Caki2 (cell line): ENCODE measurements at regions not wholly inside any gene's neighbourhood (a gene's known extent, or its start where the extent isn't known, plus 50 kb on each side); places are given as distances from the start of the nearest gene placed in this dataset.

Experiments
- DNase-seq: peaks from one replicate; pipeline ENCODE4 v3.0.0-alpha.2; 2015; ENCODE audit warnings: low read depth
- in situ Hi-C: cut with HindIII; loops from 2 replicates; pipeline ENCODE4 v1.10.0; 2016; ENCODE audit warnings: low sequenced_read_pairs, low pct_unique_long_range_greater_than_20kb, mixed read lengths

DNA sequence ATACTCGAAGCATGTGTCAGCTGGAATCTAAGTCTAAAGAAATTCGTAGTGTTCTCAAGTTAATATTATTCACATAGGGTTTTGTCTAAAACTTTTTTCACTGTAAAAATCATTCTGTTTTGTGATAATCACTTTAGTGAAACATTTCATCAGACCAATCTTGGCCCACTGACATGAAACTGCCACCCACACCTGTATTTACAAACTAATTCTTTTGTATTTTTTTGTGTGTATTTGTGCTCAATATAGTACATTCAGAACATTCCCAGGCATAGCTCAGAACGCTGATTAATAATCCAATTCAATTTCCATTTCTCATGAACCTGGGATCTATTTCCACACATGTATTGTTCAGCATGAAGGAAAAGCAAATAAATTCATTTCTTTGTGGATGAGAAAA is 191.7 kb downstream of the RASSF9 start:
- DNase-seq = no peak
- in situ Hi-C loops = no loop called here

- DNase-seq = no peak
- in situ Hi-C loops = no loop called here
These were observed 182.3 kb downstream of the RASSF9 start for GRCh38 chr12:85653731-85654455.

- in situ Hi-C loops = no loop called here
- no peak for DNase-seq
These were observed 181.8 kb downstream of the RASSF9 start for GRCh38 chr12:85654456-85654840.

- no peak for DNase-seq
- in situ Hi-C loops = no loop called here
These were observed 179.6 kb downstream of the RASSF9 start for GRCh38 chr12:85656561-85656960.

GRCh38 chr12:85657251-85657650 is 179.0 kb downstream of the RASSF9 start:
- in situ Hi-C loops = no loop called here
- DNase-seq = no peak

GRCh38 chr12:85657836-85658630 is 178.2 kb downstream of the RASSF9 start:
- DNase-seq = no peak
- in situ Hi-C loops = no loop called here

DNA sequence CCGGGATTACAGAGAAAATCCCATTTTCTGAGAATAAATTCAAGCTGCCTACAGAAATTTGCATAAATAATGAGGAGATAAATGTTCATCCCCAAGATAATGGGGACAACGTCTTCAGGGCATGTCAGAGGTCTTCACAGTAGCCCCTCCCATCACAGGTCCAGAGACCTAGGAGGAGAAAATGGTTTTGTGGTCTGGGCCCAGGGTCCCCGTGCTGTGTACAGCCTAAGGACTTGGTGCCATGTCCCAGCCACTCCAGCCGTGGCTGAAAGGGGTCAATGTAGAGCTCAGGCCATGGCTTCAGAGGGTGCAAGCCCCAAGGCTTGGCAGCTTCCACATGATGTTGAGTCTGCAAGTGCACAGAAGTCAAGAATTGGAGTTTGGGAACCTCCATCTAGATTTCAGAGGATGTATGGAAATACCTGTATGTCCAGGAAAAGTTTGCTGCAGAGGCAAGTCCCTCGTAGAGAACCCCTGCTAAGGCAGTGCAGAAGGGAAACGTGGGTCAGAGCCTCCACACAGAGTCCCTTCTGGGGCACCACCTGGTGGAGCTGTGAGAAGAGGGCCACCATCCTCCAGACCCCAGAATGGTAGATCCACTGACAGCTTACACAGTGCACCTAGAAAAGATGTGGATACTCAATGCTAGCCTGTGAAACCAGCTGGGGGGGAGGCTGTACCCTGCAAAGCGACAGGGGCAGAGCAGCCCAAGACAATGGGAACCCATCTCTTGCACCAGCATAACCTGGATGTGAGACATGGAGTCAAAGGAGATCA is 176.3 kb downstream of the RASSF9 start:
- in situ Hi-C loops = no loop called here
- no peak for DNase-seq

- in situ Hi-C loops = no loop called here
- DNase-seq = no peak
These were observed 174.6 kb downstream of the RASSF9 start for GRCh38 chr12:85661461-85662206.

- DNase-seq = no peak
- in situ Hi-C loops = no loop called here
These were observed 174.0 kb downstream of the RASSF9 start for GRCh38 chr12:85662207-85662602.

DNA sequence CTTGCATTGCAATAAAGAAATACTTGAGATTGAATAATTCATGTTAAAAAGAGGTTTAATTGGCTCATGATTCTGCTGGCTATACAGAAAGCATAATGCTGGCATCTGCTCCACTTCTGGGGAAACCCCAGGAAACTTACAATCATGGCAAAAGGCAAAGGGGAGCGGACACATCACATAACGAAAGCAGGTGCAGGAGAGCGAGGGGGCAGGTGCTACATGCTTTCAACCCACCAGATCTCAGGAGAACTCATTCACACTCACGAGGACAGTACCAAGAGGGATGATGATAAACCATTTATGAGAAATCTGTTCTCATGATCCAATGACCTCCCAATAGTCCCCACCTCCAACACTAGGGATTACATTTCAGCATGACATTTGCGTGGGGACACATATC is 172.6 kb downstream of the RASSF9 start:
- in situ Hi-C loops = no loop called here
- DNase-seq = no peak

DNA sequence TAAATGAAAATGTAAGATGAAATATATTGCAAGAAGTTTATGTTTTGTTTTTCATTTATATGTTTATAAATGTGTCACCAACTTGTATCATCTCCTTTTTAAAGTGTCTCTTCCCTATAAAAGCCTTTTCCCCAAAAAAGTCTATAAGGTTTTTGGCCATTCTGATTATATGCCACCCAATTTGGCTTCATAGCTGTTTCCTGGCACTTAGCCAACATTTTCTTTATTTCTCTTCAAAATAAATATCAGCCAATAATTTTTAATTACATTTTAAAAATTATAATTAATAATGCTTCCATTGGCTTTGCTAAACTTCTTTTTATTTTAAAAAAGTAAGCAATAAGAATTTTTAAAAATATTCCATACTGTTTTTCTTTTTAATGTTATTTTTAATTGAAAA is 171.8 kb downstream of the RASSF9 start:
- in situ Hi-C loops = no loop called here
- DNase-seq = no peak

DNA sequence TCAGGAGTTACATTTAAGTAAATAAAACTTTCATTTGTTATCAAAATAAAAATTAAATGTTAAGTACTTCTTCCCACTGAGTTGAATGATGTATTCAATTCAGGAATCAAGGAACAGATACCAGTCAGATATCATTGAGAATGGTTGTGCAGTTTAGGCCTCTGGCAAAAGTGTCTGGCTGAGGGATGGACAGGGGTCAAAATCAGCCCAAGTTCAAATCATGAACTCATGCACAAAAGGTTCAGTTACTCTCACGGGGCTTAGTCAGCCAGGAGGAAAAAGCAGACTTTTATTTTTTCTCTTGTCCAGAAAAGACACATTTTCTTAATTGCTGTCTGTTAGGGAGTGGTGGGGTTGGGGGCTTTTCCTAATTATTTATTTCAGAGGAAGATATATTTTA is 166.3 kb downstream of the RASSF9 start:
- no peak for DNase-seq
- in situ Hi-C loops = no loop called here

- in situ Hi-C loops = no loop called here
- DNase-seq = no peak
These were observed 163.8 kb downstream of the RASSF9 start for GRCh38 chr12:85672436-85672835.

- no peak for DNase-seq
- in situ Hi-C loops = no loop called here
These were observed 162.2 kb downstream of the RASSF9 start for GRCh38 chr12:85673921-85674420.

GRCh38 chr12:85676816-85677749 is 159.1 kb downstream of the RASSF9 start:
- no peak for DNase-seq
- in situ Hi-C loops = no loop called here

- DNase-seq = no peak
These were observed 156.9 kb downstream of the RASSF9 start for GRCh38 chr12:85679296-85679695.

GRCh38 chr12:85680881-85681280 is 155.3 kb downstream of the RASSF9 start:
- no peak for DNase-seq
- in situ Hi-C loops = no loop called here

More at GRCh38 chr12:85679296-85679695, 156.9 kb downstream of the RASSF9 start:
- in situ Hi-C loops = no loop called here
